GM12874 (cell line): ENCODE measurements at regions not wholly inside any gene's neighbourhood (a gene's known extent, or its start where the extent isn't known, plus 50 kb on each side); places are given as distances from the start of the nearest gene placed in this dataset.

Experiments
- CTCF ChIP-seq: IDR thresholded peaks from 2 replicates; pipeline ENCODE4 v1.5.1; 2011; ENCODE audit warnings: low read depth, mild to moderate bottlenecking, control low read depth, low read length, moderate library complexity; ENCODE audit not compliant: insufficient read depth

- no peak for TF ChIP-seq CTCF
Measured at GRCh38 chr13:81602241-81602640, 1261.3 kb upstream of the SPRY2 start.

- no peak for TF ChIP-seq CTCF
Measured at GRCh38 chr13:81597101-81597500, 1256.2 kb upstream of the SPRY2 start.

- no peak for TF ChIP-seq CTCF
Measured at GRCh38 chr13:81596224-81596753, 1255.4 kb upstream of the SPRY2 start.

GRCh38 chr13:81591528-81592220 is 1250.7 kb upstream of the SPRY2 start:
- TF ChIP-seq CTCF, result no peak

GRCh38 chr13:81582381-81582780 is 1241.5 kb upstream of the SPRY2 start:
- no peak for TF ChIP-seq CTCF

GRCh38 chr13:81577601-81578195 is 1236.8 kb upstream of the SPRY2 start:
- TF ChIP-seq CTCF, result no peak

GRCh38 chr13:81568824-81569223 is 1227.9 kb upstream of the SPRY2 start:
- no peak for TF ChIP-seq CTCF
